ENCODE measurements at regions not wholly inside any gene's neighbourhood (a gene's known extent, or its start where the extent isn't known, plus 50 kb on each side); places are given as distances from the start of the nearest gene placed in this dataset.

DNA sequence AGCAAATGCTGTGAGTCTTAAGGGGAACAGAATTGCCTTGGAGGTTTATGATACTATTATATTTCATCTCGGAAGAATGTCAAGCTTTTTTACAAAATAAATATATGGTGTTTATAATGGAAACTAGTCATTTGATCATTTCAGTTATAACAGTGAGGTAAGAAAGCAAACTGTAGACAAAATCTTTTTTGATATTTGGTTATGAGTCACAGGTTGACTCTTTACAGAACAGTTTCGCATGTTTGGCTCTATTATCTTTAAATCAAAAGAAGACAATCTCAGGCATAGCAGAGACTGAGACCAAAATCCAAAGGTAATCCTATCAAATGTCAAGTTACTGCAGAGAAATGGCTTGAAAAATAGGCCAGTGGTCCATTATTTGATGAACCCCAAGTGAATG lies 490.9 kb upstream of the MDFIC2 start:
- 42 to 65% (median 47%) methylated on average over 2 of the region's 2 CpGs for WGBS, 3 donors
- no peak for DNase-seq
- H3K4me3 ChIP-seq (ENCODE audit: low read depth in 1 of 3, low read length in 3 of 3): no peak overlapping the region
- H3K9me3 ChIP-seq (ENCODE audit: control insufficient read depth in 2 of 2, insufficient read depth in 1 of 2, low read depth in 1 of 2, low read length in 1 of 2): no peaks in the 10 kb centered on the region
- FAIRE-seq: no peak
- no peaks in the 10 kb centered on the region for H3K36me3 ChIP-seq (ENCODE audit: control insufficient read depth in 3 of 3, insufficient read depth in 2 of 3, low read depth in 1 of 3, low read length in 3 of 3)
- no peaks in the 10 kb centered on the region for H3K4me1 ChIP-seq (ENCODE audit: control insufficient read depth in 3 of 3, insufficient read depth in 2 of 3, low read depth in 1 of 3, low read length in 2 of 3)
- H3K27ac ChIP-seq (ENCODE audit: low read depth in 1 of 3, low read length in 2 of 3): no peak overlapping the region
- no peaks in the 10 kb centered on the region for H3K27me3 ChIP-seq (ENCODE audit: control insufficient read depth in 3 of 3, insufficient read depth in 3 of 3, low read length in 3 of 3)

DNA sequence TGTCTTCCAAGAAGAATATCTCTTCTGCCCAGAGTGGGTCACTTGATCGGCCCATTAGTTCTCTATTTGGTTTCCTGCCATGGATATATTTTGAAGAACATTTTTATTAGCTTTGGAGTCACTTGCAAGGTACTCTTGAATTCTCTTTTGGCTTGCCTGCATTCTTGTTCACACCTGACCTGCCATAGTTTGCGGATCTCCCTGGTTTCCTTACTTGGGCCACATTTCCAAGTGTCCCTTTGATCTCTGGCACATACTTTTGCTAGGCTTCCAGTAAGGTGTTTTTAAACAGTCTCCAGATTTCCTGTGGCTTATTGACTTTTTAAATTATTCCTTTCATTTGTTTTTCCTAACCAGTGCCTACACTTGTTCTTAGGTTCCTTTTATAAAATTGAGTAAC lies 488.5 kb upstream of the MDFIC2 start:
- DNase-seq (no peak), FAIRE-seq (no peak)
- Histone ChIP-seq H3K4me3 (ENCODE audit: low read depth in 1 of 3, low read length in 3 of 3) (no peak overlapping the region), H3K27me3 (ENCODE audit: control insufficient read depth in 3 of 3, insufficient read depth in 3 of 3, low read length in 3 of 3) (no peaks in the 10 kb centered on the region), H3K9me3 (ENCODE audit: control insufficient read depth in 2 of 2, insufficient read depth in 1 of 2, low read depth in 1 of 2, low read length in 1 of 2) (no peaks in the 10 kb centered on the region), H3K4me1 (ENCODE audit: control insufficient read depth in 3 of 3, insufficient read depth in 2 of 3, low read depth in 1 of 3, low read length in 2 of 3) (no peaks in the 10 kb centered on the region), H3K27ac (ENCODE audit: low read depth in 1 of 3, low read length in 2 of 3) (no peak overlapping the region), H3K36me3 (ENCODE audit: control insufficient read depth in 3 of 3, insufficient read depth in 2 of 3, low read depth in 1 of 3, low read length in 3 of 3) (no peaks in the 10 kb centered on the region)
- 70 to 90% (median 74%) methylated on average over 2 of the region's 2 CpGs for WGBS, 3 donors

DNA sequence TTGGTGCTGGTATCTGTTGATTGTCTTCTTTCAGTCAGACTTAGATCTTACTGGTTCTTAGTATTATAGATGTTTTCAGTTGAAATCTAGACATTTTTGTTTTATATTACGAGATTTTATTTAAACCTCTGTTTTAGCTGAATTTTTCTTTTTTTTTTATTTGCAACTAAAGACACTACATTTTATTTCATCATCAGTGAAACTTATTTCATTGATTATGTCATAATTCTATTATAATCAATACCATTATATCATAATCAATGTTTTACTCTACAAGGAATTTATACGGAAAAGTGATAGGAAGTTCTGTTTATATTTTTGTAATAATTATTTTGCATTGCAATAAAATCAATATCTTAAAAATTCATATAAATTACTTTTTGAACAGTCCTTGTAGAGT lies 477.4 kb upstream of the MDFIC2 start:
- H3K27ac ChIP-seq (ENCODE audit: low read depth in 1 of 3, low read length in 2 of 3): no peak overlapping the region
- peak; percentile 47 for FAIRE-seq
- DNase-seq: no peak
- H3K4me1 ChIP-seq (ENCODE audit: control insufficient read depth in 3 of 3, insufficient read depth in 2 of 3, low read depth in 1 of 3, low read length in 2 of 3): no peaks in the 10 kb centered on the region
- no peak overlapping the region for H3K4me3 ChIP-seq (ENCODE audit: low read depth in 1 of 3, low read length in 3 of 3)
- no peaks in the 10 kb centered on the region for H3K27me3 ChIP-seq (ENCODE audit: control insufficient read depth in 3 of 3, insufficient read depth in 3 of 3, low read length in 3 of 3)
- no peaks in the 10 kb centered on the region for H3K36me3 ChIP-seq (ENCODE audit: control insufficient read depth in 3 of 3, insufficient read depth in 2 of 3, low read depth in 1 of 3, low read length in 3 of 3)
- 82 to 93% (median 82%) methylated on average over 2 of the region's 2 CpGs for WGBS, 3 donors
- H3K9me3 ChIP-seq (ENCODE audit: control insufficient read depth in 2 of 2, insufficient read depth in 1 of 2, low read depth in 1 of 2, low read length in 1 of 2): no peaks in the 10 kb centered on the region

DNA sequence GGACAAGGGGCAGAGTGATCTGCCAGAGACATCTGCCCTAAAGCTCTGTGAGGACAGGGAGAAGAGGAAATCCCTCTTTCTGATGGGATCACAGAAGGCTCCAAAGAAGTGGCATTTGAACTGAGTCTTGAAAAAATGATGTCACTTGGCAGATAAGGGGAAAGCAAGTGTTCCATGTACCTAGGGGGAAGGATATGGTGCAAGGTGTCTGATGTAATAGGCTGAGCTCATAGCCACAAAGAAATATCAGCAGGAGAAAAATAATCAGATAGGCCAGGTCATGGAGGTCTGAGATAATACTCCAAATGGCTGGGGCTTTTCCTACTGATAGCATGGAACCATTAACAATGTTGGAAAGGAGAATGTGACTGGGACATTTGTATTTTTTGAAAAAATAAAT lies 468.4 kb upstream of the MDFIC2 start:
- no peak overlapping the region for H3K27ac ChIP-seq (ENCODE audit: low read depth in 1 of 3, low read length in 2 of 3)
- H3K9me3 ChIP-seq (ENCODE audit: control insufficient read depth in 2 of 2, insufficient read depth in 1 of 2, low read depth in 1 of 2, low read length in 1 of 2): no peaks in the 10 kb centered on the region
- H3K4me1 ChIP-seq (ENCODE audit: control insufficient read depth in 3 of 3, insufficient read depth in 2 of 3, low read depth in 1 of 3, low read length in 2 of 3): no peaks in the 10 kb centered on the region
- H3K36me3 ChIP-seq (ENCODE audit: control insufficient read depth in 3 of 3, insufficient read depth in 2 of 3, low read depth in 1 of 3, low read length in 3 of 3): no peaks in the 10 kb centered on the region
- FAIRE-seq (no peak), DNase-seq (no peak)
- H3K4me3 ChIP-seq (ENCODE audit: low read depth in 1 of 3, low read length in 3 of 3): no peak overlapping the region
- no peaks in the 10 kb centered on the region for H3K27me3 ChIP-seq (ENCODE audit: control insufficient read depth in 3 of 3, insufficient read depth in 3 of 3, low read length in 3 of 3)

DNA sequence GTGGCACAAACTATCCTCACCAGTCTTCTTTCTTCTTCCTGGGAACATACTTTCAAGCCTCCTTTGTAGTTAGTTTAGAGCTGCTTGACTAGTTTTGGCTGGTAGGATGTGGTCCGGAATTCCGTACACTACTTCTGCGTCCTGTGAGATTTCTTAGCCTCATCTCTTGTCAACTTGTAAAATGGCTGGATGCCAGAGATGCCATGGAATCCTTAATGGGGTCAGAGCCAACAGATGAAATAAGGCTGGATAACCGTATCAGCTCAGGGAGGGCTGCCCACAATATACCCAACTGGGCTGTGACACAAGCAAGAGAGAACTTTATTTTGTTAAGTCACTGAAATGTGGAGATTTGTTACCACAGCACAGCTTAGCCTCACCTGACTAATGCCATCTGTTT lies 466.9 kb upstream of the MDFIC2 start:
- 86 to 91% (median 90%) methylated on average over 4 of the region's 4 CpGs for WGBS, 3 donors
- DNase-seq (no peak), FAIRE-seq (no peak)
- Histone ChIP-seq H3K4me1 (ENCODE audit: control insufficient read depth in 3 of 3, insufficient read depth in 2 of 3, low read depth in 1 of 3, low read length in 2 of 3) (no peaks in the 10 kb centered on the region), H3K36me3 (ENCODE audit: control insufficient read depth in 3 of 3, insufficient read depth in 2 of 3, low read depth in 1 of 3, low read length in 3 of 3) (no peaks in the 10 kb centered on the region), H3K4me3 (ENCODE audit: low read depth in 1 of 3, low read length in 3 of 3) (no peak overlapping the region), H3K27ac (ENCODE audit: low read depth in 1 of 3, low read length in 2 of 3) (no peak overlapping the region), H3K27me3 (ENCODE audit: control insufficient read depth in 3 of 3, insufficient read depth in 3 of 3, low read length in 3 of 3) (no peaks in the 10 kb centered on the region), H3K9me3 (ENCODE audit: control insufficient read depth in 2 of 2, insufficient read depth in 1 of 2, low read depth in 1 of 2, low read length in 1 of 2) (no peaks in the 10 kb centered on the region)

DNA sequence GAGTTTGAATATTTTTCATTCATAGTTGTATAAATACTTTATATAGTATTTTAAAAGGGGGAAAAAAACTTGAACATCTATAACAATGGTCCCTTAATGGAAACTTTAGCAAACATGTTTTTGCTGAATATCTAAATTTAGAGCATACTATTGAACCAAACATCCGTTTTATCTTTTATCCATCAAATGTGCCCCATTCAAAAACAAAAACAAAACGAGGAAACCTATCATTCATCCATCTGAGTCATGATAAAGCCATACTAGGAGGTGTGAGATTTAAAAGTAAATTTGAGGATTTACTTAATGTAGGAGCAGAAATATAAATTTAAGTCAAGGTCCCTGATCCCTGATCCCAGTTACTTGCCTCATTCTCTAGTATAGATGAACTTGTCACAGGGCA lies 463.6 kb upstream of the MDFIC2 start:
- Histone ChIP-seq H3K36me3 (ENCODE audit: control insufficient read depth in 3 of 3, insufficient read depth in 2 of 3, low read depth in 1 of 3, low read length in 3 of 3) (no peaks in the 10 kb centered on the region), H3K9me3 (ENCODE audit: control insufficient read depth in 2 of 2, insufficient read depth in 1 of 2, low read depth in 1 of 2, low read length in 1 of 2) (no peaks in the 10 kb centered on the region), H3K4me3 (ENCODE audit: low read depth in 1 of 3, low read length in 3 of 3) (no peak overlapping the region), H3K4me1 (ENCODE audit: control insufficient read depth in 3 of 3, insufficient read depth in 2 of 3, low read depth in 1 of 3, low read length in 2 of 3) (no peaks in the 10 kb centered on the region), H3K27ac (ENCODE audit: low read depth in 1 of 3, low read length in 2 of 3) (no peak overlapping the region), H3K27me3 (ENCODE audit: control insufficient read depth in 3 of 3, insufficient read depth in 3 of 3, low read length in 3 of 3) (no peaks in the 10 kb centered on the region)
- FAIRE-seq: no peak
- DNase-seq: no peak
- 38 to 41% (median 40%) methylated on average over 2 of the region's 2 CpGs for WGBS, 3 donors

DNA sequence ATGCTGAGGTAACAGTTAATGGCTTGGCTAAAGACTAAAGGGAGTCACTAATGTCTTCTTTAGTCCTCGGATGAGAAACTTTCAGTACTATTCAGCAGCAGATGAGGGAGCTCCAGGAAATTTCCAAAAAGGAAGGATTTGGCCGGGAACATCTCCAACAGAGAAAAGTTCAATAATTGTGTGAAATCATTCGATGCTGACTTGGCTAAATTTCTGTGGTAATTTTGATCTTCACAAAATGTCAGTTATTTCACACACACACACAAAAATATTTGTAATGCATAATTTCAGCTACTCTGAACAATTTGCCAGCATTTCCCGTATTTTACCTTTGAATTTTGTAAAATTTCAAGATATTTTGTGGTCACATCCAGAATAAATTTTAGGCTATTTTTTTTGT lies 462.8 kb upstream of the MDFIC2 start:
- no peak overlapping the region for H3K27ac ChIP-seq (ENCODE audit: low read depth in 1 of 3, low read length in 2 of 3)
- no peaks in the 10 kb centered on the region for H3K4me1 ChIP-seq (ENCODE audit: control insufficient read depth in 3 of 3, insufficient read depth in 2 of 3, low read depth in 1 of 3, low read length in 2 of 3)
- H3K36me3 ChIP-seq (ENCODE audit: control insufficient read depth in 3 of 3, insufficient read depth in 2 of 3, low read depth in 1 of 3, low read length in 3 of 3): no peaks in the 10 kb centered on the region
- no peaks in the 10 kb centered on the region for H3K9me3 ChIP-seq (ENCODE audit: control insufficient read depth in 2 of 2, insufficient read depth in 1 of 2, low read depth in 1 of 2, low read length in 1 of 2)
- DNase-seq (no peak), FAIRE-seq (no peak)
- no peak overlapping the region for H3K4me3 ChIP-seq (ENCODE audit: low read depth in 1 of 3, low read length in 3 of 3)
- 62 to 79% (median 73%) methylated on average over 4 of the region's 4 CpGs for WGBS, 3 donors
- H3K27me3 ChIP-seq (ENCODE audit: control insufficient read depth in 3 of 3, insufficient read depth in 3 of 3, low read length in 3 of 3): no peaks in the 10 kb centered on the region

DNA sequence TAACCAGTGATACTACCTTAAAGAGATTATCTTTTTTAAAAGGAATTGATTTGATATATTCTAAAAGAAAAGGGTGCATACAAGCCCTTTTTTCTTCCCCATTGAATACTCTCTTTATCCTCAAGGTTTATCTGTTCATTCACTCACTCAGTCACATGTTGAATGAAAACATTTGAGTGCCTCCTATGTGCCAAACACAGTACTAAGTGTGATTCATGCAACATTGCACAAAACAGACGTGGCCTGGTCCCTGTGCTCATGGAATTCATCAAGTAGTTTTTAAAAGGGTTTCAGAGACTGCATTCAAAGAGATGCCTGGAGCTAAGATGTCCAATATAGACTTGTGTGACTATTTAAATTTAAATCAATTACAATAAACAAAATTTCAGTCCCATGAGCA lies 462.2 kb upstream of the MDFIC2 start:
- 29 to 69% (median 58%) methylated on average over 1 of the region's 1 CpG for WGBS, 3 donors
- Histone ChIP-seq H3K36me3 (ENCODE audit: control insufficient read depth in 3 of 3, insufficient read depth in 2 of 3, low read depth in 1 of 3, low read length in 3 of 3) (no peaks in the 10 kb centered on the region), H3K27me3 (ENCODE audit: control insufficient read depth in 3 of 3, insufficient read depth in 3 of 3, low read length in 3 of 3) (no peaks in the 10 kb centered on the region), H3K27ac (ENCODE audit: low read depth in 1 of 3, low read length in 2 of 3) (no peak overlapping the region), H3K9me3 (ENCODE audit: control insufficient read depth in 2 of 2, insufficient read depth in 1 of 2, low read depth in 1 of 2, low read length in 1 of 2) (no peaks in the 10 kb centered on the region), H3K4me1 (ENCODE audit: control insufficient read depth in 3 of 3, insufficient read depth in 2 of 3, low read depth in 1 of 3, low read length in 2 of 3) (no peaks in the 10 kb centered on the region), H3K4me3 (ENCODE audit: low read depth in 1 of 3, low read length in 3 of 3) (no peak overlapping the region)
- FAIRE-seq (no peak), DNase-seq (no peak)

DNA sequence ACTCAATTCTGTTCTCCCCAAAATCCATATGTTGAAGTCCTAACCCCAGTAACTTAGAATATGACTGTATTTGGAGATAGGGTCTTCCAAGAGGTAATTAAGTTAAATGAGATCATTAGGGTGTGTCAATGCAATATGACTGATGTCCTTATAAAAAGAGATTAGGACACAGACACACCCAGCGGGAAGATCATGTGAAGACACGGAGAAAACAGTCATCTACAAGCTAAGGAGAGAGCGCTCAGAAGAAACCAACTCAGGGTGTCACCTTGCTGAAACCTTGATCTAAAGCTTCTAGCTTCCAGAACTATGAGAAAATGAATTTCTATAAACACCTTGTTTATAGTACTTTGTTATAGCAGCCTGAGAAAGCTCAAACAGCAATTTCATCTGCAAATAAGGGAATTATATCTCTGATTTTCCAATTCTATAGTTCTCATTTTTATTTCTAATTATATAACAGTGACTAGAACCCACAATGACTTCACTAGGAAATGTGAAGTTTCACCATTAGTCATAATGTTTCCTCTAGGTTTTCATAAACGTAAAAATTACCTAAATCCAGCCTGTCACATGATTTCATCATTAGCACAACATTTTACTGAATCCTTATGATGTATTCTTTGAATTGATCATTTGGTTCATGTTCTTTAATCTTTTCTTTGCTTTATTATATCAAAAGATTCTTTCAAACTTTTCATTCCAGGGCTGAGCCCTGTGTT lies 459.1 kb upstream of the MDFIC2 start:
- H3K4me3 ChIP-seq (ENCODE audit: low read depth in 1 of 3, low read length in 3 of 3): no peak overlapping the region
- DNase-seq (no peak), FAIRE-seq (no peak)
- H3K27ac ChIP-seq (ENCODE audit: low read depth in 1 of 3, low read length in 2 of 3): no peak overlapping the region
- H3K9me3 ChIP-seq (ENCODE audit: control insufficient read depth in 2 of 2, insufficient read depth in 1 of 2, low read depth in 1 of 2, low read length in 1 of 2): no peaks in the 10 kb centered on the region
- 63 to 78% (median 71%) methylated on average over 4 of the region's 4 CpGs for WGBS, 3 donors
- no peaks in the 10 kb centered on the region for H3K27me3 ChIP-seq (ENCODE audit: control insufficient read depth in 3 of 3, insufficient read depth in 3 of 3, low read length in 3 of 3)
- no peaks in the 10 kb centered on the region for H3K36me3 ChIP-seq (ENCODE audit: control insufficient read depth in 3 of 3, insufficient read depth in 2 of 3, low read depth in 1 of 3, low read length in 3 of 3)
- no peaks in the 10 kb centered on the region for H3K4me1 ChIP-seq (ENCODE audit: control insufficient read depth in 3 of 3, insufficient read depth in 2 of 3, low read depth in 1 of 3, low read length in 2 of 3)

All from small intestine (tissue), 7 donors.